ENCODE measurements at regions not wholly inside any gene's neighbourhood (a gene's known extent, or its start where the extent isn't known, plus 50 kb on each side); places are given as distances from the start of the nearest gene placed in this dataset.

- H3K9me3 ChIP-seq (ENCODE audit: control insufficient read depth in 1 of 2, insufficient read depth in 1 of 2, low read depth in 1 of 2, low read length in 2 of 2): no peaks in the 10 kb centered on the region
- H3K4me1 ChIP-seq (ENCODE audit: control insufficient read depth in 1 of 2, insufficient read depth in 2 of 2, low read length in 2 of 2): no peaks in the 10 kb centered on the region
- H3K9ac ChIP-seq (ENCODE audit: low read length): no peak overlapping the region
- intact Hi-C loops (cut with micrococcal nuclease): no loop called here
- no peaks in the 10 kb centered on the region for H3K36me3 ChIP-seq (ENCODE audit: control insufficient read depth in 1 of 2, insufficient read depth in 2 of 2, low read length in 2 of 2)
- no TSS peak for BruUV-seq (replicated peaks)
- H2AFZ ChIP-seq (ENCODE audit: low read depth, low read length, poor library complexity, severe bottlenecking): no peak overlapping the region
- H3K27me3 ChIP-seq (ENCODE audit: insufficient read depth, low read length): peaks cover 37% of the 10 kb centered on the region
- no peak for ATAC-seq
- H3K9me2 ChIP-seq (ENCODE audit: insufficient read depth): no peaks in the 10 kb centered on the region
- ChIA-PET RAD21 (ENCODE audit: low non-redundant PET in 1 of 2, low total read pairs in 2 of 2, uncharacterized antibody in 2 of 2, unreplicated experiment in 2 of 2) (no interaction called here), CTCF (no interaction called here), POLR2A (no interaction called here)
- TF ChIP-seq YY1 (IDR thresholded peaks at IDR 0.05; ENCODE audit: extremely low read depth, insufficient replicate concordance, low read depth, low read length) (no peak), MAX (IDR thresholded peaks at IDR 0.05) (no peak), POLR2AphosphoS5 (IDR thresholded peaks at IDR 0.05; ENCODE audit: low read depth, low read length) (no peak), POLR2A (IDR thresholded peaks at IDR 0.05; ENCODE audit: borderline replicate concordance, extremely low read depth, insufficient read depth, insufficient read length) (no peak), CEBPB (IDR thresholded peaks at IDR 0.05; ENCODE audit: low read depth) (no peak), RAD21 (IDR thresholded peaks at IDR 0.05; ENCODE audit: low read depth) (no peak), SP1 (IDR thresholded peaks at IDR 0.05; ENCODE audit: low read depth) (no peak), SIN3A (IDR thresholded peaks at IDR 0.05; ENCODE audit: low read depth) (no peak), FOSL1 (IDR thresholded peaks at IDR 0.05; ENCODE audit: low read depth) (no peak), EGR1 (IDR thresholded peaks at IDR 0.05; ENCODE audit: low read depth) (no peak)
- H3K27ac ChIP-seq (ENCODE audit: low read depth, low read length): no peak overlapping the region
- no peak overlapping the region for H3K4me3 ChIP-seq (replicated peaks in 1 of 2; ENCODE audit: low read depth in 1 of 2, low read length in 2 of 2)
- H4K20me1 ChIP-seq (ENCODE audit: insufficient read depth): no peaks in the 10 kb centered on the region
- H3K4me2 ChIP-seq (ENCODE audit: low read length): no peak overlapping the region
- no peak for DNase-seq (ENCODE audit: low read depth, low spot score)
- no peaks in the 10 kb centered on the region for H3K79me2 ChIP-seq (ENCODE audit: insufficient read depth, low read length)
These were observed 348.2 kb upstream of the GOLIM4 start for GRCh38 chr3:168443965-168444364.

- ATAC-seq (no peak), DNase-seq (ENCODE audit: low read depth, low spot score) (no peak)
- Histone ChIP-seq H3K36me3 (ENCODE audit: control insufficient read depth in 1 of 2, insufficient read depth in 2 of 2, low read length in 2 of 2) (no peaks in the 10 kb centered on the region), H3K27ac (ENCODE audit: low read depth, low read length) (no peak overlapping the region), H3K4me2 (ENCODE audit: low read length) (no peak overlapping the region), H3K9me3 (ENCODE audit: control insufficient read depth in 1 of 2, insufficient read depth in 1 of 2, low read depth in 1 of 2, low read length in 2 of 2) (no peaks in the 10 kb centered on the region), H3K9me2 (ENCODE audit: insufficient read depth) (no peaks in the 10 kb centered on the region), H3K27me3 (ENCODE audit: insufficient read depth, low read length) (peaks cover 33% of the 10 kb centered on the region), H2AFZ (ENCODE audit: low read depth, low read length, poor library complexity, severe bottlenecking) (no peak overlapping the region), H3K4me3 (replicated peaks in 1 of 2; ENCODE audit: low read depth in 1 of 2, low read length in 2 of 2) (no peak overlapping the region), H3K79me2 (ENCODE audit: insufficient read depth, low read length) (no peaks in the 10 kb centered on the region), H3K9ac (ENCODE audit: low read length) (no peak overlapping the region), H3K4me1 (ENCODE audit: control insufficient read depth in 1 of 2, insufficient read depth in 2 of 2, low read length in 2 of 2) (no peaks in the 10 kb centered on the region), H4K20me1 (ENCODE audit: insufficient read depth) (no peaks in the 10 kb centered on the region)
- intact Hi-C loops (cut with micrococcal nuclease): no loop called here
- CTCF ChIA-PET: no interaction called here
- RAD21 ChIA-PET (ENCODE audit: low non-redundant PET in 1 of 2, low total read pairs in 2 of 2, uncharacterized antibody in 2 of 2, unreplicated experiment in 2 of 2): no interaction called here
- POLR2A ChIA-PET: no interaction called here
- BruUV-seq (replicated peaks): no TSS peak
- TF ChIP-seq JUND (IDR thresholded peaks at IDR 0.05) (no peak), CTCF (IDR thresholded peaks at IDR 0.05 in 2 of 3, conservative IDR thresholded peaks at IDR 0.05 in 1 of 3; ENCODE audit: borderline replicate concordance in 1 of 3, insufficient read depth in 1 of 3, low read depth in 2 of 3, low read length in 2 of 3) (no peak), EZH2phosphoT487 (IDR thresholded peaks at IDR 0.05; ENCODE audit: borderline replicate concordance) (no peak), CBX3 (IDR thresholded peaks at IDR 0.05; ENCODE audit: low read depth) (no peak), POLR2A (IDR thresholded peaks at IDR 0.05; ENCODE audit: borderline replicate concordance, extremely low read depth, insufficient read depth, insufficient read length) (no peak), SP1 (IDR thresholded peaks at IDR 0.05; ENCODE audit: low read depth) (no peak), EGR1 (IDR thresholded peaks at IDR 0.05; ENCODE audit: low read depth) (no peak), RAD21 (IDR thresholded peaks at IDR 0.05; ENCODE audit: low read depth) (no peak), YY1 (IDR thresholded peaks at IDR 0.05; ENCODE audit: extremely low read depth, insufficient replicate concordance, low read depth, low read length) (no peak), ZFX (IDR thresholded peaks at IDR 0.05) (no peak), TCF7L2 (IDR thresholded peaks at IDR 0.05; ENCODE audit: borderline replicate concordance, extremely low read depth, insufficient read depth, insufficient read length) (no peak), ZNF274 (IDR thresholded peaks at IDR 0.05; ENCODE audit: low read depth, low read length) (no peak), POLR2AphosphoS5 (IDR thresholded peaks at IDR 0.05; ENCODE audit: low read depth, low read length) (no peak), SIN3A (IDR thresholded peaks at IDR 0.05; ENCODE audit: low read depth) (no peak), CEBPB (IDR thresholded peaks at IDR 0.05; ENCODE audit: low read depth) (no peak), ELF1 (IDR thresholded peaks at IDR 0.05; ENCODE audit: borderline replicate concordance, low read depth) (no peak), SRF (IDR thresholded peaks at IDR 0.05; ENCODE audit: low read depth) (no peak), FOSL1 (IDR thresholded peaks at IDR 0.05; ENCODE audit: low read depth) (no peak)
These were observed 346.8 kb upstream of the GOLIM4 start for GRCh38 chr3:168442502-168442901.
